ENCODE measurements at regions not wholly inside any gene's neighbourhood (a gene's known extent, or its start where the extent isn't known, plus 50 kb on each side); places are given as distances from the start of the nearest gene placed in this dataset.

GRCh38 chr14:84937016-84937415, 592.9 kb upstream of the FLRT2 start:
- TF ChIP-seq CTCF (IDR thresholded peaks at IDR 0.05) (no peak), POLR2A (IDR thresholded peaks at IDR 0.05) (no peak)
